ENCODE measurements at regions not wholly inside any gene's neighbourhood (a gene's known extent, or its start where the extent isn't known, plus 50 kb on each side); places are given as distances from the start of the nearest gene placed in this dataset.

DNA sequence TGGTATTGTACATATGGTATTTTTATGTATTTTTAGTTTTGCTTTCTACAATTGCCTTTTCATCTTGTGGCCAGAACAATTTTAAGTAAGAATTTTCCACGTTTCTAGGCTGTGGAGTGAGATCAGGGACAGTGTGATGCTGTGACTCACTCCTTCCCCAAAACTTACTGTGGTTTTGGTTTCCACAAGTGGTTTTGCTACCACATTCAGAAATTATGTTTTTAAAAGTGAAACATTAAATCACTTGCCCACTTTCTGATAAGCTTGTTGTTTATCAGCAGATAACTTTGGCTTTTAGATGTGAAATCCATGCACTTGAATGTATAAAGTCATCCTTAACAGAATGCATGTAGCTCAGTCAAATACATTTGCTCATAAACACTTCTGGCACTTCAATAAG is 192.2 kb upstream of the THRB start:
- Mint-ChIP-seq H3K36me3 (ENCODE audit: low read depth) (no peaks in the 10 kb centered on the region), H3K27ac (no peak overlapping the region), H3K9me3 (no peaks in the 10 kb centered on the region), H3K4me3 (no peak overlapping the region), H3K4me1 (peaks cover 8% of the 10 kb centered on the region), H3K27me3 (ENCODE audit: insufficient read depth) (no peaks in the 10 kb centered on the region)
- no peaks in the 10 kb centered on the region for H3K36me3 ChIP-seq (ENCODE audit: control insufficient read depth, insufficient read depth, low read length)
- peaks cover 7% of the 10 kb centered on the region for H3K4me1 ChIP-seq (ENCODE audit: control insufficient read depth, insufficient read depth, low read length)
- WGBS, 2 experiments (ENCODE audit: insufficient coverage in 1 of 2, insufficient read length in 1 of 2), result 65 to 100% methylated on average over 1 of the region's 1 CpG
- H3K4me3 ChIP-seq (ENCODE audit: low read length), result no peak overlapping the region
- no peaks in the 10 kb centered on the region for H3K9me3 ChIP-seq (ENCODE audit: control insufficient read depth, low read length)
- DNase-seq, result no peak
- no peak overlapping the region for H3K9ac ChIP-seq (ENCODE audit: extremely low read depth, low read length, poor library complexity, severe bottlenecking)
- H3K27me3 ChIP-seq (ENCODE audit: control insufficient read depth, insufficient read depth, low read length, poor library complexity, severe bottlenecking), result no peaks in the 10 kb centered on the region
- no peak overlapping the region for H3K27ac ChIP-seq (ENCODE audit: low read depth, low read length)
- TF ChIP-seq, protein P1, sequence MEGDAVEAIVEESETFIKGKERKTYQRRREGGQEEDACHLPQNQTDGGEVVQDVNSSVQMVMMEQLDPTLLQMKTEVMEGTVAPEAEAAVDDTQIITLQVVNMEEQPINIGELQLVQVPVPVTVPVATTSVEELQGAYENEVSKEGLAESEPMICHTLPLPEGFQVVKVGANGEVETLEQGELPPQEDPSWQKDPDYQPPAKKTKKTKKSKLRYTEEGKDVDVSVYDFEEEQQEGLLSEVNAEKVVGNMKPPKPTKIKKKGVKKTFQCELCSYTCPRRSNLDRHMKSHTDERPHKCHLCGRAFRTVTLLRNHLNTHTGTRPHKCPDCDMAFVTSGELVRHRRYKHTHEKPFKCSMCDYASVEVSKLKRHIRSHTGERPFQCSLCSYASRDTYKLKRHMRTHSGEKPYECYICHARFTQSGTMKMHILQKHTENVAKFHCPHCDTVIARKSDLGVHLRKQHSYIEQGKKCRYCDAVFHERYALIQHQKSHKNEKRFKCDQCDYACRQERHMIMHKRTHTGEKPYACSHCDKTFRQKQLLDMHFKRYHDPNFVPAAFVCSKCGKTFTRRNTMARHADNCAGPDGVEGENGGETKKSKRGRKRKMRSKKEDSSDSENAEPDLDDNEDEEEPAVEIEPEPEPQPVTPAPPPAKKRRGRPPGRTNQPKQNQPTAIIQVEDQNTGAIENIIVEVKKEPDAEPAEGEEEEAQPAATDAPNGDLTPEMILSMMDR (conservative IDR thresholded peaks at IDR 0.05), result no peak

DNA sequence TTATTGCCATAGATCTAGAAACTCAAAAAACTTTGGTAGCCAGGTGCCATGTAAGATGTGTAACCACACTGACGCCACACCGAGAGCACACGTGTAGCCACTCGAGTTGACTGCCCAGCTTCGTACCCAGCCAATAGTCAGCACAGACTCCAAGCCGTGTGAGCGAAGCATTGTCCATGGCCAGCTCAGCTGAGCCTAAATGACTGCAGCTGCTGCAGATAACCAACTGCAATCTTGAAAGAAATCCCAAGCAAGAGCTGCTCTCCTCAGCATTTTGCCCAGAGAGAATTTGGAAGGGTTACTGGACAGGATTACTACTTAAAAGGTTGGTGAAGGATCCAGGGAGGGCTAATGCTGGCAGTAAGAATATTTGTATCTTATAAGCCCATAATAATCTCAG is 193.0 kb upstream of the THRB start:
- TF ChIP-seq, protein P1 (conservative IDR thresholded peaks at IDR 0.05), result no peak
- Mint-ChIP-seq H3K4me1 (peaks cover 8% of the 10 kb centered on the region), H3K27me3 (ENCODE audit: insufficient read depth) (no peaks in the 10 kb centered on the region), H3K9me3 (no peaks in the 10 kb centered on the region), H3K4me3 (no peak overlapping the region), H3K27ac (no peak overlapping the region), H3K36me3 (ENCODE audit: low read depth) (no peaks in the 10 kb centered on the region)
- H3K9me3 ChIP-seq (ENCODE audit: control insufficient read depth, low read length), result no peaks in the 10 kb centered on the region
- peaks cover 7% of the 10 kb centered on the region for H3K4me1 ChIP-seq (ENCODE audit: control insufficient read depth, insufficient read depth, low read length)
- H3K9ac ChIP-seq (ENCODE audit: extremely low read depth, low read length, poor library complexity, severe bottlenecking), result no peak overlapping the region
- no peaks in the 10 kb centered on the region for H3K27me3 ChIP-seq (ENCODE audit: control insufficient read depth, insufficient read depth, low read length, poor library complexity, severe bottlenecking)
- no peaks in the 10 kb centered on the region for H3K36me3 ChIP-seq (ENCODE audit: control insufficient read depth, insufficient read depth, low read length)
- no peak overlapping the region for H3K4me3 ChIP-seq (ENCODE audit: low read length)
- no peak for DNase-seq
- H3K27ac ChIP-seq (ENCODE audit: low read depth, low read length), result no peak overlapping the region
- WGBS, 2 experiments (ENCODE audit: insufficient coverage in 1 of 2, insufficient read length in 1 of 2), result 92 to 93% methylated on average over 7 of the region's 7 CpGs

DNA sequence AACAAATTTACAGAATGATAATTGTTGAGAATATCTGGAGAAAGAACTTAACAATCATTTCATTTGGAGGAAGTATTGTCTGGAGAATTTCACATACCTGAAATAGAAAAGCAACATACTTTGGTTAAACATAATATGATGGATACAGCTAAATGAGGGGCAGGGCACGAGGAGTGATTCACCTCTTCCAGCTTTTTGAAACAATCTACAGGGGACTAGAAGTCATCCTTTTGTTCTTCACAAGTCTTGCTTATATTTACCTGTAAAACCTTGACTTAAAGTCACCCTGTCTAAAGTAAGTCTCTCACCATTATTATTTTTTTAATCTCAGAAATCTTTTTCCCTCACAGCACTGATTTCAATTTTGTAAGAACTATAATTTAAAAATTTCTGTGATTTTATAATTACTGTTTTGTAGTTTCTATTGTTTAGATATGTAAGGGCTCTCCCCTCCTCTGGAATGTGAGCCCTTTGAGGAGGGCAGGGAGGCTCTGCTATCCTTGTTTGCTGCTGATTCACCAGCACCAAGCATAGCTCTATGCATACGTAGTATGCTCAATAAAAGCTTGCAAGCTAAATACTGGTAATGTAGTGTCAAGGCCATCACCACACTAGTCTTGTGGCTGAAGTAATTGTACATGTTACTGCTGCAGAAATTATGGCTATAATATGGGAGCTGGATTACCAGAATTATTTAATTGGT is 193.9 kb upstream of the THRB start:
- H3K9ac ChIP-seq (ENCODE audit: extremely low read depth, low read length, poor library complexity, severe bottlenecking), result no peak overlapping the region
- no peaks in the 10 kb centered on the region for H3K9me3 ChIP-seq (ENCODE audit: control insufficient read depth, low read length)
- Mint-ChIP-seq H3K9me3 (no peaks in the 10 kb centered on the region), H3K27me3 (ENCODE audit: insufficient read depth) (no peaks in the 10 kb centered on the region), H3K27ac (no peak overlapping the region), H3K4me1 (peaks cover 8% of the 10 kb centered on the region), H3K4me3 (no peak overlapping the region), H3K36me3 (ENCODE audit: low read depth) (no peaks in the 10 kb centered on the region)
- no peaks in the 10 kb centered on the region for H3K36me3 ChIP-seq (ENCODE audit: control insufficient read depth, insufficient read depth, low read length)
- DNase-seq, result peak; percentile 50
- TF ChIP-seq, protein P1 (conservative IDR thresholded peaks at IDR 0.05), result no peak
- peaks cover 7% of the 10 kb centered on the region for H3K4me1 ChIP-seq (ENCODE audit: control insufficient read depth, insufficient read depth, low read length)
- no peaks in the 10 kb centered on the region for H3K27me3 ChIP-seq (ENCODE audit: control insufficient read depth, insufficient read depth, low read length, poor library complexity, severe bottlenecking)
- no peak overlapping the region for H3K27ac ChIP-seq (ENCODE audit: low read depth, low read length)
- no peak overlapping the region for H3K4me3 ChIP-seq (ENCODE audit: low read length)
- WGBS, 2 experiments (ENCODE audit: insufficient coverage in 1 of 2, insufficient read length in 1 of 2), result 65 to 73% methylated on average over 2 of the region's 2 CpGs

All from endodermal cell (in vitro differentiated cells).